HCT116 (cell line): ENCODE measurements at regions not wholly inside any gene's neighbourhood (a gene's known extent, or its start where the extent isn't known, plus 50 kb on each side); places are given as distances from the start of the nearest gene placed in this dataset.

Experiments
- CEBPB ChIP-seq: IDR thresholded peaks from 2 replicates; pipeline ENCODE4 v1.6.1; 2012; ENCODE audit warnings: low read depth
- EZH2 ChIP-seq: fragments of 200-600 bp; sonication (generic); IDR thresholded peaks from 2 replicates; pipeline ENCODE4 v1.6.1; 2017; ENCODE audit warnings: antibody characterized with exemption, mixed run types
- YY1 ChIP-seq: IDR thresholded peaks from 2 replicates; pipeline ENCODE4 v1.6.1; 2011; ENCODE audit warnings: low read length, low read depth, moderate library complexity, mild to moderate bottlenecking; ENCODE audit not compliant: insufficient replicate concordance; ENCODE audit errors: extremely low read depth

DNA sequence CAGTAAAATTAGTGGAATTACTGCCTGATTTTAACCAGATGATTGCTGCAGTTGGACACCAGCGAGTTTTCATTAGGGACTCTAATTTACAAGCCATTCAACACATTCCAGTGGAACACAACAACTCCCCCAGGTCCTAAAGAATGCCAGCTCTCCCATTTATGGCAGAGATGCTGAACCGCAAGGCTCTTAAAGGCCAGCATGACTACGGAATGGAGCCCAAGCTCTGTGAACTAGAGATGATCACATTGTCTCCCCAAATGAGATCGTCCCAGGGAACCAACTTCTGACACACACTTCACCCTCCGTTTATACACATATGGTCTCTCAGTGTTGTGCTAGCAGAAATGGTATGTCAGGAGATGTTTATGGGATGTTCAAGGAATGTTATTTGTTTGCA is 446.2 kb upstream of the NR2F2 start:
- TF ChIP-seq CEBPB, result no peak
- no peak for TF ChIP-seq EZH2
- no peak for TF ChIP-seq YY1
